ENCODE measurements at regions not wholly inside any gene's neighbourhood (a gene's known extent, or its start where the extent isn't known, plus 50 kb on each side); places are given as distances from the start of the nearest gene placed in this dataset.

DNA sequence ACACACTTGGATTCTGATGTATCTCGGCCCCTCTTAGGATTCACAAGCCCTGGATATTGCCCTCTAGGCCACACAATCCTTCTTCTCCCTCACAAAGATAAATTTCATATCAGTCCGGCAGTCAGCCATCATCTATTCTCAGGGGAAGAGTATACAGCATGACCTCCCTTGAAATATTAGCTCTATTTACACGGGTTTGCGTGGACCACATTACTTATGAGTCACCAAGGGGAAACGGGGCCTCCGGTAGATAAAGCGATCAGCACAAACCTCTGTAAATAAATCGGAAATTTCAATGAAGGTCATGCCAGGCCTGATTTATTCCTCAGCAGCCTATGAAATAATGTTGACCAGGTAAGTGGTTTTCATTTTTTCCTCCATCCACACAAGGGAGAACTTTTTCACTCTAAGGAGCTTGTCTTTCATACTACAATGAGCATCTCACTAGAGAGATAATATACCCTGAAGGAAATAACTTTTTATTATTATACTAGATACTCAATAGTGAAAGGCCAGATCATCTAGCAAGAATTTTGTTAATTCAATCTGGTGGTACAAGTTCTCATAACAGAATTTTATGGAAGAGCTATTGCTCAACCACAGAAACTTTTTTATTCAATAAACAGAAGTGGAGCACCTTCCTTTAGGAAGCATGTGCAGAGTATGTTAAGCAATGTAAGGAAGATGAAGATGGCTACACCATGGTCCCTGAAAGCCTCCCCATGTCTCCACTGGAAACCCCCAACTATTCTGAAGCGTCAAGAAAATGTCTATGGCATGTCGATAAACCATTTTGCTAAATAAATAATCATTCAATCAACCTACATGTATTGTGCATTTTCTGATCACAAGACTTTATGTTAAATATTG lies 125.2 kb upstream of the PIK3C3 start:
- DNase-seq (ENCODE audit: low read depth in 2 of 2), result no peak

DNA sequence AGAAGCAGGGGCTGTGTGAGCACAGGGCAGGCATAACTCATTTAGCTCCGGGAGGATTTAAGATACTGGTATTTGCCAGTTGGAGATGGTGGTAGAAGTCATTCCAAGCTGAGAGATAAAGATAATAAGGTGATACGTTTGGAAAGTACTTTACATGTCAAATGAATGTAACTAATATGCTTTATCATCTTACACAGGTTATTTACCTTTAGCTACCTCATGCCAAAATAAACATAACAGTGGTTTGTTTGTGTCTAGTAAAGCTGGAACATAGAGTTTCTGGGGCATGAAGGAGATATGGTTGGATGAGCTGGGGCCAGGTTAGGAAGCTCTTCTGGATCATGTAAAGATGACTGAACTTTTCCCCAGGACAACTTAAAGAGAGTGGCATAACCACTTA lies 126.9 kb upstream of the PIK3C3 start:
- DNase-seq (ENCODE audit: low read depth in 2 of 2), result no peak

GRCh38 chr18:41820784-41821183 lies 134.2 kb upstream of the PIK3C3 start:
- no peak for DNase-seq (ENCODE audit: low read depth in 2 of 2)

- DNase-seq (ENCODE audit: low read depth in 2 of 2), result no peak
Observed at GRCh38 chr18:41818381-41819355, 136.4 kb upstream of the PIK3C3 start.

- DNase-seq (ENCODE audit: low read depth in 2 of 2), result no peak
Observed at GRCh38 chr18:41814651-41815050, 140.4 kb upstream of the PIK3C3 start.

DNA sequence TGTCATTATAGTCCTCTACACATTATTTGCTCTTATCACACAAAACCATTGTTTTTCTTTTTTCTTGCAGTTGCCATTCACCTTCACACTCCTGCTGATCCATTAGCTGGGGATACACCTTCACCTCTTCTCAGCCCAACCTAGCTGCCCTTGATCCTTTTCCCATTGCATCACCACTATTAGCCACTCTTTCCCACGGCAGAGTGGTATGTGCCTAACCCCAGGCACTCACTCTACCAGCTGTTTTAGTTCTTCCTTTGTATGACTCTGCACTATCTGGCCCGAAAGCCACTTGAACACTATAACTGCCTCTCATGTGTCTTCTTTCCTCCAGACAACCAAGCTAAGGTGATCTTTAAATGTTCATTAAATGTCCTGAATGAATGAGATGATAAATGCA lies 145.4 kb upstream of the PIK3C3 start:
- no peak for DNase-seq (ENCODE audit: low read depth in 2 of 2)

- DNase-seq (ENCODE audit: low read depth in 2 of 2), result no peak
Observed at GRCh38 chr18:41805341-41805740, 149.7 kb upstream of the PIK3C3 start.

DNA sequence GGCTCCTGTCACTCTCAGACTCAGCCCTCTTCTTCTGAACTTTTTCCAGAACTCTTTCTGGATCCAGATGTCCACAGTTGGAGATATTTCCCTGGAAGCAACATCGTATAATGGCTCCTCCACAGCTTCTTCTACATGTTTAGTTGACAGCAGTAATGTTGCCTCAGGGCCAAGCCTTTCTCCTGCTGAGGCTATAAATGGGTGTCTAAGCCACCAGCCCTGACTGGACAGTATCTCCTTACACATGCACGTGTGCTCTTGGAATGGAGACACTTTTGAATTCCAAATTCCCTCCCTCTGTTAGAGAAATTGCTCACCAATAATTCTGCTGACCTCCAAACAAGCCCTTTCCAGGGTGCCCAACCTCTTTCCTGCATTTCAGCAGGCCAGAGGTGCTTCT lies 156.2 kb upstream of the PIK3C3 start:
- no peak for DNase-seq (ENCODE audit: low read depth in 2 of 2)

GRCh38 chr18:41790687-41791086 lies 164.3 kb upstream of the PIK3C3 start:
- no peak for DNase-seq (ENCODE audit: low read depth in 2 of 2)

- DNase-seq (ENCODE audit: low read depth in 2 of 2), result no peak
Observed at GRCh38 chr18:41789001-41789400, 166.0 kb upstream of the PIK3C3 start.

DNA sequence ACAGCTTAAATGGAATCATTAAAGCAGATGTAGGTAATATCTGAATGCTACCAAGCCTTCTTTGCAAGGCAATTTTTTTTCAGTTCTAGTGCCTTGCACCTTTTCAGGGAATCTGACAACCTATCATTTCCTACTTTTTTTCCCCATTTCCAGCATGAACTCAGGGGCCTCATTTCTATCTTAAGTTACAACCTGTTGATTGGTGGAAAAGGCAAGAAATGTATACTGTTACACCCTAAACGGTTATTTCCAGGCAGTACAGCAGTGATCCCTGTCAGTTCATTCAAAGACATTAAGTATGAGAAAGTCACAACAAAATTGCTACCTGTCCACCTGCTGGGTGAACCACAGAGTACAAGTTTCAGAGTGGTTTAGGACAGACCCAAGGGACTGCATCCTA lies 171.2 kb upstream of the PIK3C3 start:
- DNase-seq (ENCODE audit: low read depth in 2 of 2), result no peak

GRCh38 chr18:41783065-41783818 lies 171.8 kb upstream of the PIK3C3 start:
- DNase-seq (ENCODE audit: low read depth in 2 of 2), result no peak

DNA sequence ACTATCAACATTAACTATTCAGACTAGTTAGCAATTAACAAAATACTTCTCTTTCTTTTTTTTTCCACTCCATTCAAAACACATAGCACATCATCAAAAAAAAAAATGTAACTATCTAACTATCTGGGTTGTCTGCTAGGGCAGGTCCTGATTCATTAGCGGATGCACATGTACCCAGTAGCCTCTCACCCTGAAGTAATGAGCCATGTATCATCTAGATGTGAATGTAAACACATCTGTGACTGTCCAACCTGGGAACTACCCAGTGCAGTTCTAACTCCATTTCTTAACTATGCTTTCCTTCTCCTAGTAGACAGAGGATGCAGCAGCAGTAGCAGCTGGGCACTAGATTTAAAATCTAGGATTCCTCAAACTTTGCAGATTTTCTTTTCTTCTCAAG lies 183.1 kb upstream of the PIK3C3 start:
- no peak for DNase-seq (ENCODE audit: low read depth in 2 of 2)

DNA sequence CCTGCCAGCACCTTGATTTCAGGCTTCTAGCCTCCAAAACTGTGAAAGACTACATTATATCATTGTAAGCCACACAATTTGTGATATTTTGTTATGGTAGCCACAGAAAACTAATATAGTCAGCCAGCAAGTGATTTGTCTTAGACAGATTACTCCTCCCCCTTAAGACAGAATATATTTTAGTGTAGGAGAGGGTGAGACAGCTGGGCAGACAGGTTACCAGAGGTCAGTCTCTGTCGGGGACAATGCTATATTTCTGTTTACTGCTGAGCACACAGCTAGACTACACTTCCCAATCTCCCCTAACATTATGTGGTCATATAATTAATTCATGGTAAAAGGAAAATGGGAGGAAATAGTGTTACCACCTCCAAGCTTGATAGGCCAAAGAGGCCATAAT lies 185.8 kb upstream of the PIK3C3 start:
- no peak for DNase-seq (ENCODE audit: low read depth in 2 of 2)

DNA sequence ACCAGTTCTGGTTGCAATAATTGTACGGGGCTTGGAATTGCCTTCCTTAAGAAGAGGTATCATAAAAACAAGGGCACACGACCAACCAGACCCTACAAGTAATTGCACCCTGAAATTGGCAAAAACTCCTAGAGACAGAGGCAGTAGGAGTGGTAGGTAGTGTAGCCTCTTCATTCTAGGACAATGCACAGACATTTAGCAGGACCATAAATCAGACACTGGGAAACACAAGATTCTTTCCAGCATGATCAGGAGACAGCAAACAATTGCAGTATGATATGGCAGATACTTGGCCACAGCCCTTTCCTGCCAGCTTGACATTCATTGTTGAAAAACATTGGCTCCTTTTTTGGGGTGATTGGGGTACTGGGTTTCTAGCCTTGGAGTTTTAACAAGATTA lies 186.6 kb upstream of the PIK3C3 start:
- no peak for DNase-seq (ENCODE audit: low read depth in 2 of 2)

- DNase-seq (ENCODE audit: low read depth in 2 of 2), result no peak
Observed at GRCh38 chr18:41767960-41768359, 187.1 kb upstream of the PIK3C3 start.

GRCh38 chr18:41765460-41765859 lies 189.6 kb upstream of the PIK3C3 start:
- no peak for DNase-seq (ENCODE audit: low read depth in 2 of 2)

DNA sequence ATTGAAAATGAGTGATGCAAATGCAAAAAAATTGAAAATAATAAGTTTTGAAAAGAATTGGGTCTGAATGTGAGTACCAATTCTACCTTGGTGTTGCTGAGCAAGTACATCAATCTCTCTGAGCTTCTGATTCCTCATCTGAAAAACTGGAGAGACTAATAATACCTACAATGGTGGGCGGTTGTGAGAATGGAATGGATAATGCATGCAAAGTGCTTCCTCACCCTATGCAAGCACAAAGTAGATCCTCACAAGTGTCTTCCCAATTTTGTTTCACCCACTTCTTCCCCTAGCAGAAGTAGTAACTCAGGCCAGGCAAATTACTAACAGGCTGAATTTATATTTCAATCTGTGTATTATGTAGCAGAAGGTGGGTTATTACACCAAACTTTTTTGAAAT lies 191.7 kb upstream of the PIK3C3 start:
- DNase-seq (ENCODE audit: low read depth in 2 of 2), result no peak

DNA sequence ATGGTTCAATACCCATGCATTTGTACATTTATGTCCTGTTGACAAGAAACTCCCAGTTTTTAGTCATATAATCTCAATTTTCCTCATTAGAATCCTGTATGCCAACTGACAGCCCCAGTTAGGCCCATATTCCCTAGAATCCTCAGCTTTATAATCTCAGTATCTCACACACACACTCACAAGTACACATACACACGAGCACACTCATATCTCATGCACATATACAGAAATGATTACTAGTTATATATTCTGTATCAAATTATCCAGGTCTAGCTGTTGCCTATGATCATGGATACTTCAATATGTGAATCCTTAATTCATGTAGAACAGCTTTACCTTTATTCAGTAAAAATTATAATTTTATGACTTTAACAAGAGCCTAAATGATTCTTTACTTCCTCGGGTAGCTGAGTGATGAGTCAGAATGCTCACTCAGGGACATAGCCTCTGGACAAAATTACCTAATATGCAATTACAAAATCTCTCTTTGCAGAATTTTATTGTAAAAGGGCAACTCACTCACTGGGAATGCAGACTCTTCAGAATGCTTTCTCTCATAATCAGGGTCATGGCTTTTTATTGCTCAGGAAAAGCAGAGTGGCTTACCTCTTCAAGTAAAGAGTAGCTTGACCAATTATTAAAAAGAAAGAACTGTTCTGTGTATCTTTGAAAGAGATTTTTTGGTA lies 193.6 kb upstream of the PIK3C3 start:
- no peak for DNase-seq (ENCODE audit: low read depth in 2 of 2)

GRCh38 chr18:41758534-41758933 lies 196.5 kb upstream of the PIK3C3 start:
- no peak for DNase-seq (ENCODE audit: low read depth in 2 of 2)

- DNase-seq (ENCODE audit: low read depth in 2 of 2), result no peak
Observed at GRCh38 chr18:41756141-41756540, 198.9 kb upstream of the PIK3C3 start.

Measured in stimulated activated CD4-positive, alpha-beta T cell treated with anti-CD3 and anti-CD28 coated beads, Interleukin-4, amount 100 ng/mL, for 48 hours (primary cell).